Ovary (tissue), 7 donors: ENCODE measurements at regions not wholly inside any gene's neighbourhood (a gene's known extent, or its start where the extent isn't known, plus 50 kb on each side); places are given as distances from the start of the nearest gene placed in this dataset.

Experiments
- DNase-seq, 5 donors: peaks; one replicate each; pipeline ENCODE4 v3.0.0-alpha.2; 2019 to 2020
- H3K27ac ChIP-seq, 2 donors: fragments of 200-600 bp; one replicate each; pipeline versions ENCODE4 v1.5.1 to v1.8.0; 2019 to 2022
- H3K27me3 ChIP-seq: fragments of 200-600 bp; one replicate; pipeline ENCODE4 v1.8.0; 2022
- H3K36me3 ChIP-seq: fragments of 200-600 bp; sonication (generic); one replicate; pipeline ENCODE4 v1.5.1; 2019
- H3K4me1 ChIP-seq: one replicate; pipeline ENCODE4 v1.8.1; 2013; ENCODE audit warnings: mild to moderate bottlenecking, moderate library complexity; ENCODE audit not compliant: insufficient read depth
- H3K4me3 ChIP-seq: fragments of 200-600 bp; sonication (generic); one replicate; pipeline ENCODE4 v1.5.1; 2017
- H3K9me3 ChIP-seq, 2 donors: fragments of 200-600 bp in 1 of 2; sonication (generic) in 1 of 2; one replicate each; pipeline versions ENCODE4 v1.5.1 to v1.8.1; 2013 to 2019; ENCODE audit warnings: mild to moderate bottlenecking in 1 of 2, moderate library complexity in 1 of 2
- EP300 ChIP-seq: sonication (generic); formaldehyde crosslinking; IDR thresholded peaks from one replicate; pipeline ENCODE4 v1.6.1; 2017; ENCODE audit warnings: antibody characterized with exemption
- POLR2A ChIP-seq: fragments of 450-650 bp; IDR thresholded peaks from one replicate; pipeline ENCODE4 v1.6.1; 2017; ENCODE audit warnings: antibody characterized with exemption, mild to moderate bottlenecking, moderate library complexity
- WGBS, 3 donors: extraction: QIAGEN DNeasy Blood & Tissue Kit in 1 of 3; methylation state at CpG; one replicate each; pipeline versions ENCODE4 v1.1.5 to v1.1.7; 2013 to 2017; 5-methylcytosine and 5-hydroxymethylcytosine counted together
- intact Hi-C, 4 donors: fragments of 100-400 bp; cut with DNase I; formaldehyde crosslinking; loops; one replicate each; pipeline versions ENCODE4 v1.11.0 to v1.15.1; 2022 to 2023
- TF ChIP-seq, protein P1 (sequence below), 3 donors: fragments of 450-650 bp in 2 of 3; fragments of 200-600 bp in 1 of 3; IDR thresholded peaks; one replicate each; pipeline versions ENCODE4 v1.5.1 to v1.8.0; 2016 to 2022; ENCODE audit warnings: antibody characterized with exemption in 3 of 3, mild to moderate bottlenecking in 1 of 3
- donor health status: DM: no; HTN: no; CAD: no; lungs with moderate emphysema.
- donor health status: DM: no; HTN: no; CAD: no.
- donor health status: Bipolar disorder and iron deficiency.
- donor health status: DM: no; HTN: no; CAD: no.
- donor health status: DM: yes; HTN: yes; CAD: no.

DNA sequence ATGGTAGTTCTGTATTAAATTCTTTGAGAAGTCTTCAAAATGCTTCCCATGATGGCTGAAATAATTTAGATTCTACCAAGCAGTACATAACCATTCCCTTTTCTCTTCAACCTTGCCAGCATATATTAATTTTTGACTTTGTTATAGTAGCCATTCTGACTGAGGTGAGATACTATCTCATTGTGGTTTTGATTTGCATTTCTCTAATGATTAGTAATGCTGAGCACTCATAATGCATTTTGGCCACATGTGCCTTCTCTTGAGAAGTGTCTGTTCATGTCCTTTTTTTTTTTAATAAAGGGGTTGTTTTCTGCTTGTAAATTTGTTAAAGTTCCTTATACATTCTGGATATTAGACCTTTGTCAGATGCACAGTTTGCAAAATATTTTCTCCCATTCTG lies 173.9 kb downstream of the CALCRL start:
- Histone ChIP-seq H3K36me3 (no peaks in the 10 kb centered on the region), H3K27ac (no peak overlapping the region), H3K27me3 (no peaks in the 10 kb centered on the region), H3K4me3 (no peak overlapping the region), H3K4me1 (no peaks in the 10 kb centered on the region), H3K9me3 (no peaks in the 10 kb centered on the region)
- no peak for DNase-seq
- TF ChIP-seq, protein P1, sequence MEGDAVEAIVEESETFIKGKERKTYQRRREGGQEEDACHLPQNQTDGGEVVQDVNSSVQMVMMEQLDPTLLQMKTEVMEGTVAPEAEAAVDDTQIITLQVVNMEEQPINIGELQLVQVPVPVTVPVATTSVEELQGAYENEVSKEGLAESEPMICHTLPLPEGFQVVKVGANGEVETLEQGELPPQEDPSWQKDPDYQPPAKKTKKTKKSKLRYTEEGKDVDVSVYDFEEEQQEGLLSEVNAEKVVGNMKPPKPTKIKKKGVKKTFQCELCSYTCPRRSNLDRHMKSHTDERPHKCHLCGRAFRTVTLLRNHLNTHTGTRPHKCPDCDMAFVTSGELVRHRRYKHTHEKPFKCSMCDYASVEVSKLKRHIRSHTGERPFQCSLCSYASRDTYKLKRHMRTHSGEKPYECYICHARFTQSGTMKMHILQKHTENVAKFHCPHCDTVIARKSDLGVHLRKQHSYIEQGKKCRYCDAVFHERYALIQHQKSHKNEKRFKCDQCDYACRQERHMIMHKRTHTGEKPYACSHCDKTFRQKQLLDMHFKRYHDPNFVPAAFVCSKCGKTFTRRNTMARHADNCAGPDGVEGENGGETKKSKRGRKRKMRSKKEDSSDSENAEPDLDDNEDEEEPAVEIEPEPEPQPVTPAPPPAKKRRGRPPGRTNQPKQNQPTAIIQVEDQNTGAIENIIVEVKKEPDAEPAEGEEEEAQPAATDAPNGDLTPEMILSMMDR (IDR thresholded peaks at IDR 0.05): no peak
- no peak for TF ChIP-seq EP300
- TF ChIP-seq POLR2A: no peak
- intact Hi-C loops: no loop called here

DNA sequence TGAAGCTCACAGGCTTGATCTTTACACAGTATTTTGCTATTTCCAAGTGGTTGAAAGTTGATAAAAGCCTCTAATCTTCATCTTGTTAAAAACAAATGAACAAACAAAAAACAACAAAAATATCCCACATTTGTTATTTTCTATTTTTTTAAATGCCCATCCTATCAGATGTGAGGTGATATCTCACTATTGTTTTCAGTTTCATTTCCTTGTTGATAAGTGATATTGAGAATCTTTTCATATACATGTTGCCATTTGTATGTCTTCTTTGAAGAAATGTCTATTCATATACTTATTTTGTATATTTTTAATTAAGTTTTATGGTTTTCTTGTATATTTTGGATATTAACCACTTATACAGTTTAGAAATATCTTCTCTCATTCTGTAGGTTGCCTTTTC lies 175.8 kb downstream of the CALCRL start:
- H3K4me3 ChIP-seq: no peak overlapping the region
- no peak overlapping the region for H3K27ac ChIP-seq
- no peaks in the 10 kb centered on the region for H3K36me3 ChIP-seq
- TF ChIP-seq POLR2A (no peak), EP300 (no peak)
- TF ChIP-seq, protein P1 (IDR thresholded peaks at IDR 0.05): no peak
- H3K27me3 ChIP-seq: no peaks in the 10 kb centered on the region
- H3K4me1 ChIP-seq: no peaks in the 10 kb centered on the region
- intact Hi-C loops: no loop called here
- no peaks in the 10 kb centered on the region for H3K9me3 ChIP-seq
- DNase-seq: no peak

DNA sequence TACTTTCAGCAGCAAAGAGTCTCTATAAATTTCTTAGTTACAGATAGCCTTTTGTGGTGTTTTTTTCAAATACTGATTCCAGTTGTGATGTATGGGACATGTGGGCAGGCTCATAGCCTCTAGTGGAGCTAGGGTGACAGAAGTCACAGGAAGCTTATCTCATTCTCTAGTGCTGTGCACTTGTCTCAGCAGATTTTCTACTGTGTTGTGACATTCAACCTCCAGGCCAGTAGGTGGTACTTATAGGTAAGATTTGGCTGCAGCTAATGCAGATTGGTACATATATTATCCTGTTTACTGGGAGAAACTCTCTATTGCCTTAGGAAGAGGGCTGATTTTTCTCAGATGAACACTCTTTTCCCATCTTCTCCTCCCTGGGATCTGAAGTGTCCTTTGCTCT lies 176.2 kb downstream of the CALCRL start:
- Histone ChIP-seq H3K4me3 (no peak overlapping the region), H3K4me1 (no peaks in the 10 kb centered on the region), H3K27ac (no peak overlapping the region), H3K9me3 (no peaks in the 10 kb centered on the region), H3K36me3 (no peaks in the 10 kb centered on the region), H3K27me3 (no peaks in the 10 kb centered on the region)
- no peak for DNase-seq
- intact Hi-C loops: no loop called here
- TF ChIP-seq POLR2A: no peak

DNA sequence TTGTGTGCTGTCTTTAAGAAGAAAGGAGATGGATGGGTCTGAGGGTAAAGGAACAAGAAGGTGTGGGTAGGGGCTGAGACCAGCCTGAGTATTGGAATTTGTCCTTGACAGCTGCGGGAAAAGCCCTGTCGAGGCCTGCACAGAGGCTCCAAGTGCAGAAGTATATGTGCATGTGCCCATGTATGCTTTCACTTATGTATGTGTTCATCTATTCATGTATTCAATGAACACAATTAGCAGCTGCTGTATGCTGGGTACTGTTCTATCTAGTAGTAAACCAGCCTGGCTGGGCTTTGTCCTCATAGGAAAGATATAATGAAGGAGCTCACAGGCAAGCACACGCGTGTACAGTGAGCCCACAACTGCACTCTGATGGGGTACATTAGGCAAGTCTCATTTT lies 181.4 kb downstream of the CALCRL start:
- no peaks in the 10 kb centered on the region for H3K9me3 ChIP-seq
- WGBS, 3 donors: 63 to 71% (median 70%) methylated on average over 4 of the region's 4 CpGs
- H3K4me3 ChIP-seq: no peak overlapping the region
- H3K27me3 ChIP-seq: no peaks in the 10 kb centered on the region
- intact Hi-C loops: no loop called here
- peaks cover 2% of the 10 kb centered on the region for H3K4me1 ChIP-seq
- H3K27ac ChIP-seq: no peak overlapping the region
- H3K36me3 ChIP-seq: no peaks in the 10 kb centered on the region
- TF ChIP-seq EP300: no peak
- TF ChIP-seq, protein P1 (IDR thresholded peaks at IDR 0.05): no peak
- TF ChIP-seq POLR2A: no peak
- no peak for DNase-seq

DNA sequence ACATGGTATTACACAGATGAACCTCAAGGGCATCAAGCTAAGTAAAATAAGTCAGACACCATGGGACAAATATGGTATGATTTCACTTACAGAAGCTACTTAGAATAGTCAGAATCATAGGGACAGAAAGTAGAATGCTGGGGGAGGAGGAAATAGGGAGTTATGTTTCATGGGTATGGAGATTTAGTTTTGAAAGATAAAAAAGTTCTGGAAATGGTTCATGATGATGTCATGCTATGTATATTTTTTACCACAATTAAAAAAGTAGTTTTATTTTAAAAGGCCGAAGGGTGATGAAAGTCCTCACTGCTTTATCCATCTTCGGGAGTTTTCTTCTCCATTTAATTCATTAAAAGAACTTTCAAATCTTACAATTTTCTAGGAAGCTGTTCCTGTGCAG lies 181.9 kb downstream of the CALCRL start:
- Histone ChIP-seq H3K9me3 (no peaks in the 10 kb centered on the region), H3K4me3 (no peak overlapping the region), H3K4me1 (peaks cover 2% of the 10 kb centered on the region), H3K27me3 (no peaks in the 10 kb centered on the region), H3K27ac (no peak overlapping the region), H3K36me3 (no peaks in the 10 kb centered on the region)
- TF ChIP-seq POLR2A (no peak), EP300 (no peak)
- TF ChIP-seq, protein P1 (IDR thresholded peaks at IDR 0.05): no peak
- intact Hi-C loops: no loop called here
- DNase-seq: no peak
- 89 to 93% (median 92%) methylated on average over 2 of the region's 2 CpGs for WGBS, 3 donors
